Cardiac muscle cell (in vitro differentiated cells and primary cell): ENCODE measurements at regions not wholly inside any gene's neighbourhood (a gene's known extent, or its start where the extent isn't known, plus 50 kb on each side); places are given as distances from the start of the nearest gene placed in this dataset.

Experiments used
- DNase-seq, 2 donors: peaks; one replicate each; pipeline versions ENCODE4 v3.0.0 to v3.0.0-alpha.2; 2010 to 2017; ENCODE audit warnings: low read depth in 1 of 2, low spot score in 1 of 2
- H3K27ac ChIP-seq: fragments of 200-600 bp; sonication (generic); 2 replicates; pipeline ENCODE4 v1.5.1; 2016
- H3K27me3 ChIP-seq: fragments of 200-600 bp; sonication (generic); 2 replicates; pipeline ENCODE4 v1.6.0; 2016; ENCODE audit warnings: control low read depth
- H3K36me3 ChIP-seq: fragments of 200-600 bp; sonication (generic); 2 replicates; pipeline ENCODE4 v1.5.1; 2016; ENCODE audit warnings: control low read depth
- H3K4me1 ChIP-seq: fragments of 200-600 bp; sonication (generic); 2 replicates; pipeline ENCODE4 v1.8.1; 2017; ENCODE audit warnings: low read depth, mild to moderate bottlenecking, mixed run types
- H3K4me3 ChIP-seq: fragments of 200-600 bp; sonication (generic); 2 replicates; pipeline ENCODE4 v1.5.1; 2016; ENCODE audit warnings: mild to moderate bottlenecking
- H3K9me3 ChIP-seq: fragments of 200-600 bp; sonication (generic); 2 replicates; pipeline ENCODE4 v1.5.1; 2017; ENCODE audit warnings: low read depth, mild to moderate bottlenecking, control low read depth
- TF ChIP-seq, protein P1 (sequence below): IDR thresholded peaks from 2 replicates; pipeline ENCODE4 v1.5.1; 2012; ENCODE audit warnings: low read depth, mild to moderate bottlenecking, low read length

DNA sequence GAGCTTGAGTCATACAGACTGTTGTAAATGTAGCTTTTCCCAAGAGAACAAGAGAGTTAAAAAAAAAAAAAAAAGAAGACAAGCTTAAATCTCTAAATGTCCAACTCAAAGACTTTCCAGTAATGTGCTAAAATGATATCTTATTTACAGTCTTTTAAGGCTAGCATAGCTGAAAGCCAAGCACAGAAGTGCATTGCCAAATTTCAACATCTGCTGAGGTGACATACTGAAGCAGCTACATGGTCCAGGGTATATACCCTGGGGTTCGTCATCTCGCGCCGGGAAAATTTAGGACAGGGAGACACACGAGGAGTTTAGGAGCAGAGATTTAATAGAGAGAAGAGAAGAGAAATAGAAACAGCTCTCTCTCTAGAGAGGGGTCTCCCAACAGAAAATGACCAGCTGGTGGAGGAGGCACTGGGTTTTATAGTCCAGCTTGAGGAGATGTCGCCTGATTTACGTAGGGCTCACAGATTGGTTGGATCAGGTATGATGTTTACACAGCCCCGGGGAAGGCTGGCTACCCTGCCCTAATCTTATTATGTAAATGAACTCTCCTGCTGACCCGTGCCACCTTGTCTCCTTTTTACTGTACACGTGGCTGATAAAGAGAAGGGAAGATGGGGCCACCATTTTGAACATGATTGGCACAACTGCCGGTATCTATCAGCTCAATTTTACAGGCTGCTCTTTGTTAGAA is 172.7 kb downstream of the TRIM33 start:
- no peaks in the 10 kb centered on the region for H3K9me3 ChIP-seq
- no peak for DNase-seq
- H3K27me3 ChIP-seq = no peaks in the 10 kb centered on the region
- no peaks in the 10 kb centered on the region for H3K36me3 ChIP-seq
- TF ChIP-seq, protein P1, sequence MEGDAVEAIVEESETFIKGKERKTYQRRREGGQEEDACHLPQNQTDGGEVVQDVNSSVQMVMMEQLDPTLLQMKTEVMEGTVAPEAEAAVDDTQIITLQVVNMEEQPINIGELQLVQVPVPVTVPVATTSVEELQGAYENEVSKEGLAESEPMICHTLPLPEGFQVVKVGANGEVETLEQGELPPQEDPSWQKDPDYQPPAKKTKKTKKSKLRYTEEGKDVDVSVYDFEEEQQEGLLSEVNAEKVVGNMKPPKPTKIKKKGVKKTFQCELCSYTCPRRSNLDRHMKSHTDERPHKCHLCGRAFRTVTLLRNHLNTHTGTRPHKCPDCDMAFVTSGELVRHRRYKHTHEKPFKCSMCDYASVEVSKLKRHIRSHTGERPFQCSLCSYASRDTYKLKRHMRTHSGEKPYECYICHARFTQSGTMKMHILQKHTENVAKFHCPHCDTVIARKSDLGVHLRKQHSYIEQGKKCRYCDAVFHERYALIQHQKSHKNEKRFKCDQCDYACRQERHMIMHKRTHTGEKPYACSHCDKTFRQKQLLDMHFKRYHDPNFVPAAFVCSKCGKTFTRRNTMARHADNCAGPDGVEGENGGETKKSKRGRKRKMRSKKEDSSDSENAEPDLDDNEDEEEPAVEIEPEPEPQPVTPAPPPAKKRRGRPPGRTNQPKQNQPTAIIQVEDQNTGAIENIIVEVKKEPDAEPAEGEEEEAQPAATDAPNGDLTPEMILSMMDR = no peak
- no peaks in the 10 kb centered on the region for H3K4me1 ChIP-seq
- no peak overlapping the region for H3K27ac ChIP-seq
- no peak overlapping the region for H3K4me3 ChIP-seq

DNA sequence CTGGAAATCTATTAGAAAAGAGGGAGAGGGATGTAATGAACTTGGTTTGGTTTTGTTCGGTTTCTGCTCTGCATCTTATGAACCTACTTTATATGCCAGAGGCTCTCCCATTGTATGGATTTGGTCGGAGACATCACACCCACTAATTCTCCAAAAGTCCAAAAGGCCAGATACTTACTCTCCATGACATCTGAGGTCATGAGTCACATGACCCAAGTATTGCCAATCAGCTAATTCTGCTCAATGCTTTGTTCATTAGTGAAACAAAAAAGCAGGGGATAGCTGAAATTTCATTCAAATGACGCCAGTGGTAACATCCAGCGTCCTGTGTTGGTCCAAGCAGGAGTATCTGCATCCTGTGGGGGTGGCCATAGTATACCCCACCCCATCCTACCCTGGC is 173.6 kb downstream of the TRIM33 start:
- H3K36me3 ChIP-seq = no peaks in the 10 kb centered on the region
- TF ChIP-seq, protein P1 = no peak

DNA sequence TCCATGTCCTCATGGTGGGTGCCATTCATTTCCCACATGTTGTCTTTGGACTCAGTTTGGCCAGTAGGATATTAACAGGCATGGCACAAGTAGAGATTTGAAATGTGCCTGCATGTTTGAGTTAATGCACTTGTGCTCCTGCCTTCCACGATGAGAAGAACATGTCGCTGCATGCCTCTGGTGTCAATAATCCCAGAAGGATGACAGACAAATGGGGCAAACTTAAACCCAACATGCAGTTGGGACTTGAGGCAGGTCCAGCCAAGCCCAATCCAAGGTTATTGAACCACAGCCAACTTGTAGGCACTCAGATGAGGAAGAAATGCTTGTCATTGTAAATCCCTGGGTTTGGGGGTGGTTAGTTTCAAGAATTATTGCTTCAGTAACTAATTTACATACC is 174.6 kb downstream of the TRIM33 start:
- H3K9me3 ChIP-seq = no peaks in the 10 kb centered on the region
- no peaks in the 10 kb centered on the region for H3K27me3 ChIP-seq
- no peaks in the 10 kb centered on the region for H3K36me3 ChIP-seq
- no peaks in the 10 kb centered on the region for H3K4me1 ChIP-seq
- no peak overlapping the region for H3K4me3 ChIP-seq
- H3K27ac ChIP-seq = no peak overlapping the region
- no peak for DNase-seq
- TF ChIP-seq, protein P1 = no peak

More for the DNA sequence above, 173.6 kb downstream of the TRIM33 start:
- H3K9me3 ChIP-seq = no peaks in the 10 kb centered on the region
- no peak overlapping the region for H3K4me3 ChIP-seq
- H3K27ac ChIP-seq = no peak overlapping the region
- H3K4me1 ChIP-seq = no peaks in the 10 kb centered on the region
- no peaks in the 10 kb centered on the region for H3K27me3 ChIP-seq
- no peak for DNase-seq

DNA sequence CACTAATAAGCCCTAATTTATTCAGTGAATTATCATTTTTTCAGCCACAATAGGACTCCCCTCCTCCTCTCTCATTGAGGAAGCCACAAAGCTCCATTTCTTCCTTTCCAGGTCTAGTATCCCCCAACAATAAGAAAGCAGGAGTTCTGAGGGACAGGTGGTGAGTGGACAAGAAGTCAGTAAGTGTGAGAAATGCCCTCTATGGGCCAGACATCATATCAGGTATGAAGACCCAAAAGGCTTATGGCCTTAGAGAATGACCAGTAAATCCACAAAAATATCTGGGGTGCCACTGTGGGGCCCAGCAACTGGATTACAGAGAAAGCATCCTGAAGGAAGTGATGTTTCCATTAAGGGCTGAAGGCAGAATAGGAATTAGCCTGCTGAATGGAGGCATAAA is 175.7 kb downstream of the TRIM33 start:
- no peak overlapping the region for H3K4me3 ChIP-seq
- no peaks in the 10 kb centered on the region for H3K4me1 ChIP-seq
- TF ChIP-seq, protein P1 = no peak
- no peaks in the 10 kb centered on the region for H3K27me3 ChIP-seq
- H3K36me3 ChIP-seq = no peaks in the 10 kb centered on the region
- no peak for DNase-seq
- H3K9me3 ChIP-seq = no peaks in the 10 kb centered on the region
- H3K27ac ChIP-seq = no peak overlapping the region

DNA sequence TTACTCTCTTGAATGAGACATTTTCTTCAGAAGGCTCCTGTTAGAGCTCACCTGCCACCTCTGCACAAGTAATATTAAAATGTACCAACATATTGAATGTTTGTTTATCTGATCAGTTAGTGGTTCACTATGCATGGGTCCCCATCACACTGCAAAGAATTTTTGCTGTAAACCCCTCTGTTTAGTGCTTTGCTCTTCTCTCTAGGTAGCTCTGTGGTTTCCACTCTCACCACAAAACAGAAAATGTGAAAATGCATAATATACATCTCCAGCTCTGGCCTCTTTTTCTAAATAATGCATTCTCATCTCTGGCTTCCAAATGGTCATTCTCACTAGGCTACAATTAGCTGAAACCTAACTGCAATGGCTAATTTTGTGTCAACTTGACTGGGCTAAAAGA is 176.7 kb downstream of the TRIM33 start:
- Histone ChIP-seq H3K4me1 (no peaks in the 10 kb centered on the region), H3K36me3 (no peaks in the 10 kb centered on the region), H3K9me3 (no peaks in the 10 kb centered on the region)

More for the DNA sequence above, 176.7 kb downstream of the TRIM33 start:
- Histone ChIP-seq H3K27ac (no peak overlapping the region), H3K27me3 (no peaks in the 10 kb centered on the region), H3K4me3 (no peak overlapping the region)
- no peak for DNase-seq
- TF ChIP-seq, protein P1 = no peak
